GM12891 (cell line): ENCODE measurements at regions not wholly inside any gene's neighbourhood (a gene's known extent, or its start where the extent isn't known, plus 50 kb on each side); places are given as distances from the start of the nearest gene placed in this dataset.

Experiments used
- DNase-seq: peaks from one replicate; pipeline ENCODE4 v3.0.0; 2011; ENCODE audit warnings: low spot score; ENCODE audit not compliant: insufficient read length
- FAIRE-seq: peaks from 2 replicates; lab custom pipeline; 2011; peaks lifted over from hg19 to GRCh38; lab: Jason Lieb, UNC
- PAX5 ChIP-seq: IDR thresholded peaks from 2 replicates; pipeline ENCODE4 v1.6.1; 2011; ENCODE audit warnings: low read length, moderate library complexity, mild to moderate bottlenecking; ENCODE audit not compliant: insufficient read depth, severe bottlenecking
- POLR2A ChIP-seq: IDR thresholded peaks from 2 replicates; pipeline ENCODE4 v1.6.1; 2011; ENCODE audit warnings: low read depth, low read length, control low read depth
- POLR2AphosphoS5 ChIP-seq: IDR thresholded peaks from 2 replicates; pipeline ENCODE4 v1.6.1; 2011; ENCODE audit warnings: low read depth, low read length, control low read depth
- POU2F2 ChIP-seq: IDR thresholded peaks from 2 replicates; pipeline ENCODE4 v1.6.1; 2011; ENCODE audit warnings: low read depth, mild to moderate bottlenecking, control low read depth, low read length, moderate library complexity
- SPI1 ChIP-seq: IDR thresholded peaks from 2 replicates; pipeline ENCODE4 v1.6.1; 2011; ENCODE audit warnings: low read depth, low read length, control low read depth
- TAF1 ChIP-seq: IDR thresholded peaks from 2 replicates; pipeline ENCODE4 v1.6.1; 2011; ENCODE audit warnings: low read depth, low read length, control low read depth

GRCh38 chr6:8990075-8990474 is 554.7 kb upstream of the SLC35B3 start:
- no peak for DNase-seq
- no peak for FAIRE-seq
- TF ChIP-seq POU2F2 (no peak), PAX5 (no peak), POLR2A (no peak), SPI1 (no peak), POLR2AphosphoS5 (no peak), TAF1 (no peak)

- peak; percentile 80 for FAIRE-seq
- peak; percentile 14 for DNase-seq
- TF ChIP-seq POLR2AphosphoS5 (no peak), SPI1 (no peak), TAF1 (no peak), POU2F2 (no peak), POLR2A (no peak), PAX5 (no peak)
Observed at GRCh38 chr6:8983202-8983688, 547.9 kb upstream of the SLC35B3 start.

- no peak for TF ChIP-seq POU2F2
- TF ChIP-seq POLR2A, result no peak
- no peak for TF ChIP-seq PAX5
- TF ChIP-seq SPI1, result no peak
- no peak for TF ChIP-seq TAF1
- no peak for FAIRE-seq
- DNase-seq, result no peak
Observed at GRCh38 chr6:8982668-8983067, 547.3 kb upstream of the SLC35B3 start.

GRCh38 chr6:8973395-8973794 is 538.0 kb upstream of the SLC35B3 start:
- TF ChIP-seq TAF1, result no peak
- TF ChIP-seq SPI1, result no peak
- no peak for TF ChIP-seq POLR2AphosphoS5
- TF ChIP-seq PAX5, result no peak
- TF ChIP-seq POLR2A, result no peak
- DNase-seq, result no peak
- FAIRE-seq, result no peak

- FAIRE-seq (no peak), DNase-seq (no peak)
- TF ChIP-seq POLR2A (no peak), SPI1 (no peak), PAX5 (no peak), POU2F2 (no peak), TAF1 (no peak), POLR2AphosphoS5 (no peak)
Observed at GRCh38 chr6:8969747-8970146, 534.4 kb upstream of the SLC35B3 start.

- FAIRE-seq, result no peak
- TF ChIP-seq PAX5, result no peak
- no peak for TF ChIP-seq POLR2A
- no peak for TF ChIP-seq POU2F2
- TF ChIP-seq SPI1, result no peak
- no peak for TF ChIP-seq POLR2AphosphoS5
- TF ChIP-seq TAF1, result no peak
- DNase-seq, result no peak
Observed at GRCh38 chr6:8958894-8959511, 523.7 kb upstream of the SLC35B3 start.

GRCh38 chr6:8953310-8953709 is 518.0 kb upstream of the SLC35B3 start:
- TF ChIP-seq POLR2AphosphoS5 (no peak), SPI1 (no peak), POLR2A (no peak), POU2F2 (no peak), TAF1 (no peak), PAX5 (no peak)
- no peak for DNase-seq
- FAIRE-seq, result no peak

GRCh38 chr6:8948733-8949132 is 513.4 kb upstream of the SLC35B3 start:
- FAIRE-seq (no peak), DNase-seq (no peak)
- TF ChIP-seq POU2F2, result no peak
- TF ChIP-seq POLR2AphosphoS5, result no peak
- no peak for TF ChIP-seq PAX5
- no peak for TF ChIP-seq POLR2A
- no peak for TF ChIP-seq SPI1
- TF ChIP-seq TAF1, result no peak

GRCh38 chr6:8947900-8948299 is 512.6 kb upstream of the SLC35B3 start:
- TF ChIP-seq SPI1 (no peak), POLR2AphosphoS5 (no peak), POLR2A (no peak), TAF1 (no peak)
- no peak for DNase-seq

More at GRCh38 chr6:8947900-8948299, 512.6 kb upstream of the SLC35B3 start:
- FAIRE-seq, result no peak
